Lung (tissue), 11 donors: ENCODE measurements at regions not wholly inside any gene's neighbourhood (a gene's known extent, or its start where the extent isn't known, plus 50 kb on each side); places are given as distances from the start of the nearest gene placed in this dataset.

Source experiments
- ATAC-seq: fragments of 200-7000 bp; cut with Tn5 transposase; one replicate; pipeline ENCODE4 v1.9.1; 2020; ENCODE audit warnings: moderate number of reproducible peaks; ENCODE audit not compliant: insufficient read depth, low FRiP score
- DNase-seq, 3 donors: peaks; one replicate each; pipeline ENCODE4 v3.0.0-alpha.2; 2013 to 2017
- H3K27ac ChIP-seq, 2 donors: one replicate each; pipeline ENCODE4 v1.5.1; 2013; ENCODE audit warnings: mild to moderate bottlenecking in 2 of 2, moderate library complexity in 2 of 2, control low read depth in 1 of 2, inconsistent platforms in 1 of 2, low read depth in 1 of 2, low read length in 1 of 2
- H3K27me3 ChIP-seq, 3 donors: one replicate each; pipeline ENCODE4 v1.5.1; 2013; ENCODE audit warnings: low read length in 2 of 3; ENCODE audit not compliant: control insufficient read depth in 3 of 3, insufficient read depth in 3 of 3
- H3K36me3 ChIP-seq, 4 donors: one replicate each; pipeline ENCODE4 v1.5.1; 2013; ENCODE audit warnings: low read length in 4 of 4, mild to moderate bottlenecking in 1 of 4, moderate library complexity in 1 of 4; ENCODE audit not compliant: control insufficient read depth in 4 of 4, insufficient read depth in 4 of 4
- H3K4me1 ChIP-seq, 5 donors: one replicate each; pipeline ENCODE4 v1.5.1; 2013; ENCODE audit warnings: low read length in 5 of 5, mild to moderate bottlenecking in 2 of 5, moderate library complexity in 1 of 5; ENCODE audit not compliant: control insufficient read depth in 5 of 5, insufficient read depth in 5 of 5
- H3K4me3 ChIP-seq: one replicate; pipeline ENCODE4 v1.5.1; 2013; ENCODE audit warnings: mild to moderate bottlenecking, control low read depth, moderate library complexity
- H3K9ac ChIP-seq, 2 donors: one replicate each; pipeline ENCODE4 v1.5.1; 2013; ENCODE audit warnings: low read length in 2 of 2, control low read depth in 1 of 2; ENCODE audit not compliant: insufficient read depth in 1 of 2
- H3K9me3 ChIP-seq, 4 donors: one replicate each; pipeline ENCODE4 v1.5.1; 2013; ENCODE audit warnings: low read length in 3 of 4, mild to moderate bottlenecking in 1 of 4, moderate library complexity in 1 of 4; ENCODE audit not compliant: control insufficient read depth in 4 of 4, insufficient read depth in 3 of 4
- WGBS, 2 donors: extraction: QIAGEN DNeasy Blood & Tissue Kit; methylation state at CpG; one replicate each; pipeline ENCODE4 v1.1.7; 2013; 5-methylcytosine and 5-hydroxymethylcytosine counted together
- TF ChIP-seq, protein P1 (sequence below): IDR thresholded peaks from 2 replicates; pipeline ENCODE4 v1.5.1; 2012; ENCODE audit warnings: mild to moderate bottlenecking; ENCODE audit errors: control extremely low read depth, extremely low read depth
- donor health status: control.
- donor health status: control.
- donor health status: Bipolar disorder and iron deficiency.
- donor health status: healthy.
- donor health status: DM: yes; HTN: yes; CAD: no.

DNA sequence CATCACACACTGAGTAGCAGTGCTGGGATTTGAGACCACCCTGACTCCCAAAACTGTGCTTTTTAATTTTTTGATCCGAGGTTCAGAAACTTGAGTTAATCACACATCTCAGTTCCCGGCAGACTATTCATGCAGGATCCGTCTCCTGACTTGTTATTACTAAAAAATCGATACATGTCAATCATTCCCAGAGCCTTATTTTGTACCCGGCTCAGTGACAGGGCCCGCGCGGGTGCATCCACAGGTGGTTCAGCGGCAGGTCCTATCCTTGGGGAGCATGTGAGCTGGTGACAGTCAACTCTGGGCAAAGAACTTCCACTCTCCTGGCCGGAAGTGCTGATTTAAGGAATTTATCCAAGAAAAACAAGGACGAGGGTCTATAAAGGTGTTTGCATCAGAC lies 95.9 kb upstream of the MVB12B start:
- Histone ChIP-seq H3K27ac (no peak overlapping the region), H3K36me3 (no peaks in the 10 kb centered on the region), H3K27me3 (peaks cover 0 to 19% (median 6%) of the 10 kb centered on the region in 3 donors), H3K9ac (no peak overlapping the region), H3K9me3 (peaks cover 0 to 5% (median 0%) of the 10 kb centered on the region in 4 donors), H3K4me3 (no peak overlapping the region), H3K4me1 (no peaks in the 10 kb centered on the region)
- TF ChIP-seq, protein P1, sequence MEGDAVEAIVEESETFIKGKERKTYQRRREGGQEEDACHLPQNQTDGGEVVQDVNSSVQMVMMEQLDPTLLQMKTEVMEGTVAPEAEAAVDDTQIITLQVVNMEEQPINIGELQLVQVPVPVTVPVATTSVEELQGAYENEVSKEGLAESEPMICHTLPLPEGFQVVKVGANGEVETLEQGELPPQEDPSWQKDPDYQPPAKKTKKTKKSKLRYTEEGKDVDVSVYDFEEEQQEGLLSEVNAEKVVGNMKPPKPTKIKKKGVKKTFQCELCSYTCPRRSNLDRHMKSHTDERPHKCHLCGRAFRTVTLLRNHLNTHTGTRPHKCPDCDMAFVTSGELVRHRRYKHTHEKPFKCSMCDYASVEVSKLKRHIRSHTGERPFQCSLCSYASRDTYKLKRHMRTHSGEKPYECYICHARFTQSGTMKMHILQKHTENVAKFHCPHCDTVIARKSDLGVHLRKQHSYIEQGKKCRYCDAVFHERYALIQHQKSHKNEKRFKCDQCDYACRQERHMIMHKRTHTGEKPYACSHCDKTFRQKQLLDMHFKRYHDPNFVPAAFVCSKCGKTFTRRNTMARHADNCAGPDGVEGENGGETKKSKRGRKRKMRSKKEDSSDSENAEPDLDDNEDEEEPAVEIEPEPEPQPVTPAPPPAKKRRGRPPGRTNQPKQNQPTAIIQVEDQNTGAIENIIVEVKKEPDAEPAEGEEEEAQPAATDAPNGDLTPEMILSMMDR = no peak
- DNase-seq = no peak
- ATAC-seq = no peak
- 90 to 94% methylated on average over 11 of the region's 11 CpGs for WGBS, 2 donors

DNA sequence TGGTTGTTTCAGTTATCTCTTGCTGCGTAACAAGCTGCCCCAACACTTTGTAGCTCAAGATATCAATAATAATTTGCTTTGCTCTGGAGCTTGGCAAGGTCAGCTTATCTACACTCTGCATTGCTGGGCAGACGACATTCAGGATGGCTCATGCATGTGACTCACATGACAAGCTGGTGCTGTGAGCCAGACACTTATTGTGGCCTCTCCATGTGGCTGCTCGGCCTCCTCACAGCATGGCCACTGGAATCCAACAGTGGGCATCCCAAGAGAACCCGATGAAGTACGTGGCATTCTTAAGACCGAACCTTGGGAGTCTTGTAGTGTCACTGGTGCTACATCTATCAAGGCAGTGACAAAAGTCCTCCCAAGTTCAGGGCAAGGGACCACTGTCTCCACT lies 94.2 kb upstream of the MVB12B start:
- DNase-seq (no peak), ATAC-seq (no peak)
- WGBS, 2 donors = 91 to 95% methylated on average over 6 of the region's 6 CpGs
- Histone ChIP-seq H3K4me3 (no peak overlapping the region), H3K27me3 (peaks cover 0 to 7% (median 3%) of the 10 kb centered on the region in 3 donors), H3K4me1 (no peaks in the 10 kb centered on the region), H3K27ac (no peak overlapping the region), H3K9me3 (peaks cover 0 to 5% (median 0%) of the 10 kb centered on the region in 4 donors), H3K9ac (no peak overlapping the region), H3K36me3 (no peaks in the 10 kb centered on the region)
- TF ChIP-seq, protein P1 = no peak

DNA sequence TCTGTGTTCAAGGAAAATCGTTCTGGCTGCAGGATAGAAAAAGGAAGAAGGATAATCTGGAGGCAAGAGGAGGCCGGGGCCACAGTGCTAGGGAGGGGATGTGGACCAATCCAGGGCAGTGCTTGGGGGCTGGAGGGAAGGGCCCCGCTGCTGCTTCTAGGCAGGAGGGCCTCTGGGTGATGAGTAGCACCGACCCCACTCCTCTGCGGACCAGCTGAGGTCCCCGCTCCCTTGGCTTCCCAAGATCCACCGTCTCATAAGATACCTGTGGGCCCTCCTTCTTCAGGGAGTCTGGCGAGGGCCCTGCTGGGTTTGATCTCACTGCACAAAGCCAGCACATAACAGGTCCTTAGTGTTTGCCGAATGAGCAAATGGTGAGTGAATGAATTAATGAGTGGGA lies 93.5 kb upstream of the MVB12B start:
- 85 to 93% methylated on average over 9 of the region's 9 CpGs for WGBS, 2 donors
- TF ChIP-seq, protein P1 = no peak
- no peak for DNase-seq
- ATAC-seq = no peak
- peaks cover 0 to 6% (median 3%) of the 10 kb centered on the region in 3 donors for H3K27me3 ChIP-seq
- no peaks in the 10 kb centered on the region for H3K36me3 ChIP-seq
- H3K9ac ChIP-seq = no peak overlapping the region
- H3K4me3 ChIP-seq = no peak overlapping the region
- no peaks in the 10 kb centered on the region for H3K4me1 ChIP-seq
- H3K27ac ChIP-seq = no peak overlapping the region
- H3K9me3 ChIP-seq = peaks cover 0 to 5% (median 0%) of the 10 kb centered on the region in 4 donors

DNA sequence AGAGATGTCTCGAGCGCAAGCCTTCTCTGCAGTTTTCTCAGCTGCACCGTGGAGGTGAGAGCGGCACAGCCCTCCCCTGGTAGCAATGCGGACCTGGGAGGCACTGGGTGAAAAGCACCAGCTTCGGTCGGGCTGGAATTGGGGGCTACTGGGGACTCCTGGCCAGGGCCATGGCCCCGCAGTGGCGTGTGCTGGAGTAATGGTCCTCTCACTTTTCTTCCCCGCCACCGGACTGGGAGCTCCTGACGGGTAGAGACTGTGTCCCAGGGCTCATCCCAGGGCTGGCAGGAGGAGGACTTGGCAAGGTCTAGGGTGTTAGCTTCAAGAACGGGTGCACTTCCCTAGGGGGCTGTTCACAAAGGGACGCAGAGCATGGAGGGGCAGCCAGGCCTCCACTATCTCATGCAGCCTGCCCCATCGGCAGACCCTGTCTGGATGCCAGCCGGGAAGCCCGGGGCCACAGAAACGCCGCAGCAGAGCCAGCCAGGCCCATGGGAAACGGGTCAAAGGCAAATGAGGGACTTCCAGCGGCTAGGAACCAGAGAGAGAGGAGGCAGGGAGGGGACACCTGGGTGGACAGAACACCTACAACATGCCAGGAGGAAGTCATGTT lies 92.6 kb upstream of the MVB12B start:
- DNase-seq (no peak), ATAC-seq (no peak)
- Histone ChIP-seq H3K36me3 (no peaks in the 10 kb centered on the region), H3K4me3 (no peak overlapping the region), H3K27ac (no peak overlapping the region), H3K4me1 (no peaks in the 10 kb centered on the region), H3K9me3 (peaks cover 0 to 5% (median 0%) of the 10 kb centered on the region in 4 donors), H3K9ac (no peak overlapping the region), H3K27me3 (no peaks in the 10 kb centered on the region)
- TF ChIP-seq, protein P1 = no peak
- 92 to 94% methylated on average over 21 of the region's 21 CpGs for WGBS, 2 donors
